ENCODE measurements at regions not wholly inside any gene's neighbourhood (a gene's known extent, or its start where the extent isn't known, plus 50 kb on each side); places are given as distances from the start of the nearest gene placed in this dataset.

GRCh38 chr6:48057601-48058000 lies 53.4 kb downstream of the PTCHD4 start:
- DNase-seq: peak; percentile 2

GRCh38 chr6:48048451-48049146 lies 62.4 kb downstream of the PTCHD4 start:
- peak; percentile 26 for DNase-seq

GRCh38 chr6:48041894-48042293 lies 69.1 kb downstream of the PTCHD4 start:
- DNase-seq: no peak

GRCh38 chr6:48037946-48038345 lies 73.1 kb downstream of the PTCHD4 start:
- no peak for DNase-seq

DNA sequence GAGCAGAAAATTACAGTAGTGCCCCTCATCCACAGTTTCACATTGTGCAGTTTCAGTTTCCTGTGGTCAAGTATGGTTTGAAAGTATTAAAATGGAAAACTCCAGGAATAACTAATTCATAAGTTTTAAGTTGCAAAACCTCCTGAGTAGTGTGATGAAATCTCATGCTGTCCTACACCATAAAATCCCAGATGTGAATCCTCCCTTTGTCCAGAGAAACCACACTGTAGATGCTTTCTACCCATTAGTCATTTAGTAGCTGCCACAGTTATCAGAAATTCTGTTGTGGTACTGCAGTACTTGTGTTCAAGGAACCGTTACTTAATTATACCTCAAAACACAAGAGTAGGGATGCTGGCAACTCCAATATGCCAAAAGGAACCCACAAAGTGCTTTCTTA lies 74.7 kb downstream of the PTCHD4 start:
- DNase-seq: no peak

DNA sequence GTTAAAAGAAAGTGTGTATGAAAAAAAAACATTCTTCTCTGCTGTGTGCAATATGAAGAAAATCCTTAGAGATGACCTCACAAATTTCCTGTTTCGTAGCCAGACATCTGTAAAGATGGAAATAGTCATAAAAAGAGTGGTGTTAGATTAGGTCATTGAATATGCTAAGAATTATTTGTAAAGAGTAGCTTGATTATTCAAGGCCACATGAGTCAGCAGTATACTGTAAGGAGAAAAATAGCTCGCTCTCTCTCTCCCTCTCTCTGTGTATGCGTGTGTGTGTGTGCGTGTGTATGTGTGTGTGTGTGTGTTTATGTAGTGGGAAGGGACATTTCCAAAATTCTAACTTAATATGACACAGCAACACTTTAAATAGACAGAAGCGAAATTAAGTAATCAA lies 78.8 kb downstream of the PTCHD4 start:
- no peak for DNase-seq

- DNase-seq: no peak
Measured at GRCh38 chr6:48031711-48032110, 79.3 kb downstream of the PTCHD4 start.

DNA sequence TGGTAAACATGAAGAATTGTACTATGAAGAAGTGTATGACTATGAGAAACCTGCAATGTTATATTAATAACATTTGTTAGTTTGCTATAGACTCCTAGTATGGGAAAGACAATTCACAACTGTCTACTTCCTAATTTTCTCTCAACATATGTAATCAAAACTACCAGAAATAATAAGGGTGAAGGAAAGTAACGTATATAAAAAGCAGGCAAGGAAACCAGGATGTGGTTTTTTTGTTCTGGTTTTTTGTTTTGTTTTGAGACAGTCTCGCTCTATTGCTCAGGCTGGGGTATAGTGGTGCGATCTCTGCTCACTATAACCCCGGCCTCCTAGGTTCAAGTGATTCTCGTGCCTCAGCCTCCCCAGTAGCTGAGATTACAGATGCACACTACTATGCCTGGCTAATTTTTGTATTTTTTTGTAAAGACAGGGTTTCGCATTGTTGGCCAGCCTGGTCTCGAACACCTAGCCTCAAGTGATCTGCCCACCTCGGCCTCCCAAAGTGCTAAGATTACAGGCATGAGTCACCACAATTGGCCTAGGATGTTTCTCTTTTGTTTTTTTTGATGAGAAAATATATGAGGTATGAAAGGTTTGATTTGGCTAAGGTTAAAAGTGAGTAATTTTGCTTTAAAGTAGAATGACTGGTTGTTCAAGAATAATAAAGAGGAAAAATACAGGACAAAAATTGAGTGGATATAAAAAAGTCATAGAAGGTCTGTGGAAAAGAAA lies 83.1 kb downstream of the PTCHD4 start:
- no peak for DNase-seq

- DNase-seq: no peak
Measured at GRCh38 chr6:48024956-48025355, 86.0 kb downstream of the PTCHD4 start.

- DNase-seq: no peak
Measured at GRCh38 chr6:48021904-48022303, 89.1 kb downstream of the PTCHD4 start.

DNA sequence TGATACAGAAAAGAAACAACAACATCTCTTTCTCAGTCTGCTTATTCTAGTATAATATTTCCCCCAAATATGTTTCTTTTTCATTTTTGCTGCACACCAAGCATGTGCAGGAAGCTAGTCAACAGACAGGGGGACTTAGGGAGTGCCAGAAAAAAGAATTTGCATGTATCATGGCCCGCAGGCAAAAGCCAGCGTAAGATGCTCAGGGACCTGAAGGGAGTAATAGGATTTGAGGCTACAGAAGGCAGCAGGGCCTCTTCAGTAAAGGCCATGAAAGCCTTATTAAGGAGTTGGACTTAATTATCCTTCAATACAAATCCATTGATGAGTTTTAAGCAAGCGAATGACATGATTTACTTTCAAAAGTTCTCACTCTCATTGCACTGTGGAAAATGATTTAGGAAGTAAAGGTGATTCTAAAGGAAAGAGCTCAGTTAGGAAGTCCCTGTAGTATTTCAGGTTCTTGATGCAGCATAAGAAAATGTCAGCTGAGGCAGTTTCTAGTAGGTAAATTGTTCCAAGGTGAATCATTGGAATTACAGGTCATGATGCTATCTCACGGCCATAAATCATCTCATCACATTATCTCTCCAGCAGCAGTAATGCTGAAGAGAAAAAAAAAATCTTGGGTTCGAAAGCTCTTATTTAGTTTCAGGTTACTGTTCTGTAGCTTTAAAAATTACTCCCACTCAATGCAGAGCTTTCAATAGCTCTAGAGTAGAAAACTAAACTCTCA lies 94.8 kb downstream of the PTCHD4 start:
- peak; percentile 93 for DNase-seq

DNA sequence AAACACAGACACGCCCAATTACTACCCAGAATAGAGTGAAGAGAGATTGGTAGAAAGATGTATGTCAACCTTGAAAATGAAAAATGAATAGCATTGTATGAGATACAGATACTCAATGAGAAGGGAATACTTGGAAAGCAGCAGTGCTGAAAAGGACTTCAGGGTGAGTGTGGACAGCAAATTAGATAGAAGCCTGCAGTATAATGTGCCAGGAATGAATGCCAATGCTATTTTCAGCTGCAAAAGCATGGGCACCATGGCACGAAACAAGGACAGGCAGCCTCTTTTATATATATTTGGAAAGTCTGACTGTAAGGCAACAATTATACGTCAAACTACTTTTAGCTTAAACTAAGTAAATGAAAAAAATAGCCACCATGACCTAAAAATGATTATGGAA lies 118.2 kb downstream of the PTCHD4 start:
- DNase-seq: no peak

GRCh38 chr6:47983491-47983890 lies 127.5 kb downstream of the PTCHD4 start:
- DNase-seq: no peak

GRCh38 chr6:47977314-47977713 lies 133.7 kb downstream of the PTCHD4 start:
- DNase-seq: no peak

DNA sequence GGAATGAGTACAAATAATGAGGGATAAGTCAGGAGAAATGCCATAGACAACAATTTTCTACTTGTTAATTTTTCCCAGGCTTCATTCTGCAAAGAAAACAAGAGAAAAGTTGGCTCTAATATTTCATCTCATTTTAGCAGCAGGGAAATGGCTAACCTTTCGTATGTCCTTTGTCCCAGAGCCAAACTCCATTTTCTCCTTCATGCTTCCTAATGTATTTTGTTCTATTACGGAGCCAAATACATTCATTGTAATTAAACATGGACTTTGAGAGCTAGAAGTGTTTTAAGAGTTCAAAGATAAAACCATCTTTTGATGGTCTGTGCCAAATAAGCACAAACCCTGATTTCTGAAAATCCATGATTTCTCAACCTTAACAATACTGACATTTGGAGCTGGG lies 136.9 kb downstream of the PTCHD4 start:
- DNase-seq: no peak

- DNase-seq: no peak
Measured at GRCh38 chr6:47970826-47971225, 140.2 kb downstream of the PTCHD4 start.

DNA sequence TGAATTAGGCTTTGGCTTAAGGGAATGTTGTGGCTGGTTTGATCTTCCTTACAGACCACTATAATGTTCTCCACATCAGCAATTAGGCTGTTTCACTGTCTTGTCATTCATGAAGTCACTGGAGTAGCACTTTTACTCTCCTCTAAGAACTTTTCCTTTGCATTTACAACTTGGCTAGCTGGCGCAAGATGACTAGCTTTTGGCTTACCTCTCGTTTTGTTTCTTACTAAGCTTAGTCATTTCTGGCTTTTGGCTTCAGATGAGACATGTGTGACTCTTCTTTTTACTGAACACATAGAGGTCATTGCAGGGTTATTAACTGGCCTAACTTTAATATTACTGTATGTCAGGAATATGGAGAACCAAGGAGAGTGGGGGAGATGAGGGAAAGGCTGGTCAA lies 143.2 kb downstream of the PTCHD4 start:
- DNase-seq: no peak

GRCh38 chr6:47964969-47965368 lies 146.0 kb downstream of the PTCHD4 start:
- no peak for DNase-seq

- no peak for DNase-seq
Measured at GRCh38 chr6:47952640-47953039, 158.4 kb downstream of the PTCHD4 start.

- no peak for DNase-seq
Measured at GRCh38 chr6:47944846-47945245, 163.0 kb downstream of the OPN5 start.

DNA sequence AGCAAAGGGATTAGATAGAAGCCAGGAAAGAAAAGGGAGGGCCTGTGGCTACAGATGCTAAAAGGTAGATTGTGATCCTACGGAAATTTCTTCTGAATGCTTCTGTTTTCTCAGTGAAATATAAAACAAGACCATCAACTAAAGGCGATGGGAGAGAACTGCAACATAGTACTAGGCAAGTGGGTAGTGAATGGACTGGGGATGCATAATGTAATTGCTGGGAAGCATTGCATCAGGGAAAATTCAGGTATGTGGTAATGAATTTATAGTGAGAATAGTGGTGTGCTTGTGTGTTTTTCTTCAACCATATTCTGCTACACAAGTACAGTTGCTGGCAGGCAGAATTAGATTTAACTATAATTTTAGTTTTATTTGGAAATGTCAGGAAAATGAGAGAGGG lies 156.6 kb downstream of the OPN5 start:
- DNase-seq: no peak

DNA sequence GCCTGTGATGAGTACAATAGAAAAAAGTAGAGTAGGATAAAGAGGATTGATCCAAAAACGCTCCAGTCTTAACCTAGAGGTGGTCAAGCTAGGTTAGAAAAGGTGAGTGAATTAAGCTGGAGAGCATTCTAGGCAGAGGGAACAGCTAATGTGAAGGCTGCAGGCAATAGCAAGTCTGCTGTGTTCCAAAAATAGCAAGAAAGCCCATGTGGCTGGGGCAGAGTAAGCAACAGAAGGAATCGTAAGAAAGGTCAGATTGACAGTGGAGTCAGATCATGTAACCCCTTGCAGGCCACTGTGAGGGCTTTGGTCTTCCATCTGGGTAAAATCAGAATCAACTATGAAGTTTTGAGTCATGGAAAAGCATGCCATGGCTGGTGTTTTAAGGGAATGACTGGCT lies 155.0 kb downstream of the OPN5 start:
- DNase-seq: no peak

DNA sequence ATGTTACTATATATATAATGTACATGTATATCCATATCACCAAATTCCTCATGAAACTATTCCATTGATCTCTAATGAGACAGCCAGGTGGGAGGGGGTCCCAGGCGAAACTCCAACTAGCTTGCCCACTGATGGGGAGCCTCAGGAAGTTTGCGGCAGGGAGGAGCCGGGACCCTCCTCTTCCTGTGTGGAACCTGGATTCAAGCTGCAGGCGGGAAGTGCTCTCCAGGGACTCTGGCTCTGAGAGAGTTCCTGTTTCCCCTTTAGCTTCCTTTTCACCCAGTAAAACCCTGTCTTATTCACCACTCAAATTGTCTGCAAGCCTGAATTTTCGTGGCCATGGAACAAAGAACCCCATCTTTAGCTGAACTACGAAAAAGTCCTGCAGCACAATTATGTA lies 152.2 kb downstream of the OPN5 start:
- DNase-seq: no peak

DNA sequence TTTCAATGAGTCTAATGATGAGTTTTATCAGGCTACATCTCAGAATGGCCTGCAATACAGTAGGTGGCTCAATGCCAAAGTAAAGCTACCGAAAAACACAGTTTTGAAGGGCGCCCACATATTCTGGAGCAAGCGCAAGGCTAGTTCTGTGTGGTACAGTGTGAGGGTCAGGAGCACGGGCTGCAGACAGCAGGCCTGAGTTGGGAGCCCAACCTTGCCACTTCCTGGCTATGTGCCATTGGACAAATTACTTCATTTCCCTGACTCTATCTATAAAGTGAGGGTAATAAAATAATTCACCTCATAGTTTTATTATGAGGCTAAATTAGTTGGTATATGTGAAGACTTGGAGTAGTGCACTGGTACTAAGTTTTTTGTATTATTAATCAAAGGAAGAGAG lies 150.7 kb downstream of the OPN5 start:
- DNase-seq: no peak
